ENCODE measurements at regions not wholly inside any gene's neighbourhood (a gene's known extent, or its start where the extent isn't known, plus 50 kb on each side); places are given as distances from the start of the nearest gene placed in this dataset.

- no peak overlapping the region for H3K27ac ChIP-seq
- CTCF ChIA-PET: no interaction called here
- no peak overlapping the region for H3K4me2 ChIP-seq
- TF ChIP-seq HOXB13 (CRISPR knock-in tag; IDR thresholded peaks at IDR 0.05; ENCODE audit: low read depth) (no peak), PBX3 (IDR thresholded peaks at IDR 0.05) (no peak)
- no peaks in the 10 kb centered on the region for H3K4me1 ChIP-seq
- WGBS (ENCODE audit: missing lambda C conversion rate): 72% methylated on average over 6 of the region's 6 CpGs
- H3K4me3 ChIP-seq: no peak overlapping the region
- no peaks in the 10 kb centered on the region for H3K9me3 ChIP-seq
- FAIRE-seq (no peak), DNase-seq (ENCODE audit: low read depth in 1 of 2, low spot score in 1 of 2) (no peak), ATAC-seq (no peak)
- POLR2A ChIA-PET: no interaction called here
These were observed 178.7 kb upstream of the CDH4 start for GRCh38 chr20:61073376-61073775.

- FAIRE-seq: no peak
- WGBS (ENCODE audit: missing lambda C conversion rate): 88% methylated on average over 3 of the region's 3 CpGs
- ChIA-PET POLR2A (no interaction called here), CTCF (interaction anchor here (0.9 to 2.3 kb wide), 2 partner anchors 31 to 146 kb away, joined by 3 to 9 read pairs; no protein-coding TSS in a partner anchor)
- no peak overlapping the region for H3K4me3 ChIP-seq
- no peak for ATAC-seq
- DNase-seq (ENCODE audit: low read depth in 1 of 2, low spot score in 1 of 2): no peak
- H3K4me1 ChIP-seq: no peaks in the 10 kb centered on the region
- TF ChIP-seq ZFP36 (IDR thresholded peaks at IDR 0.05; ENCODE audit: borderline replicate concordance, partially characterized antibody): no peak
- TF ChIP-seq POLR2A (IDR thresholded peaks at IDR 0.05; ENCODE audit: low read length): no peak
- no peak for TF ChIP-seq FOSL2 (IDR thresholded peaks at IDR 0.05)
- no peak for TF ChIP-seq FOSL2 (CRISPR knock-in tag; IDR thresholded peaks at IDR 0.05)
- TF ChIP-seq HOXB5 (CRISPR knock-in tag; IDR thresholded peaks at IDR 0.05): no peak
- TF ChIP-seq MAFK (IDR thresholded peaks at IDR 0.05; ENCODE audit: partially characterized antibody): no peak
- TF ChIP-seq RARB (CRISPR knock-in tag; IDR thresholded peaks at IDR 0.05): no peak
- TF ChIP-seq RNF2 (IDR thresholded peaks at IDR 0.05; ENCODE audit: borderline replicate concordance, low read depth): no peak
- no peak for TF ChIP-seq TP53 (CRISPR knock-in tag; IDR thresholded peaks at IDR 0.05)
- no peak for TF ChIP-seq EHMT2 (IDR thresholded peaks at IDR 0.05; ENCODE audit: low read depth)
- TF ChIP-seq PBX3 (IDR thresholded peaks at IDR 0.05): no peak
- no peak for TF ChIP-seq REST (IDR thresholded peaks at IDR 0.05)
- no peak for TF ChIP-seq PHF8 (IDR thresholded peaks at IDR 0.05; ENCODE audit: borderline replicate concordance, low read depth)
- no peak overlapping the region for H3K27ac ChIP-seq
- H3K4me2 ChIP-seq: no peak overlapping the region
- no peaks in the 10 kb centered on the region for H3K9me3 ChIP-seq
These were observed 169.3 kb upstream of the CDH4 start for GRCh38 chr20:61082720-61083119.

GRCh38 chr20:61083431-61083830, 168.6 kb upstream of the CDH4 start:
- Histone ChIP-seq H3K4me2 (no peak overlapping the region), H3K4me3 (no peak overlapping the region), H3K4me1 (no peaks in the 10 kb centered on the region), H3K9me3 (no peaks in the 10 kb centered on the region), H3K27ac (no peak overlapping the region)
- POLR2A ChIA-PET: no interaction called here
- DNase-seq (ENCODE audit: low read depth in 1 of 2, low spot score in 1 of 2): no peak
- TF ChIP-seq HMGXB4 (CRISPR knock-in tag; IDR thresholded peaks at IDR 0.05; ENCODE audit: borderline replicate concordance): no peak
- TF ChIP-seq SREBF2 (IDR thresholded peaks at IDR 0.05): no peak
- no peak for TF ChIP-seq RCOR1 (IDR thresholded peaks at IDR 0.05; ENCODE audit: low read depth, low read length)
- no peak for TF ChIP-seq MAZ (IDR thresholded peaks at IDR 0.05; ENCODE audit: borderline replicate concordance, low read depth, low read length)
- TF ChIP-seq EHF (CRISPR knock-in tag; IDR thresholded peaks at IDR 0.05): no peak
- TF ChIP-seq PBX3 (IDR thresholded peaks at IDR 0.05): no peak
- TF ChIP-seq HES2 (IDR thresholded peaks at IDR 0.05): no peak
- TF ChIP-seq ESRRA (IDR thresholded peaks at IDR 0.05; ENCODE audit: borderline replicate concordance, low read length): no peak
- TF ChIP-seq ZNF302 (CRISPR knock-in tag; IDR thresholded peaks at IDR 0.05): no peak
- TF ChIP-seq BHLHE40 (IDR thresholded peaks at IDR 0.05; ENCODE audit: low read depth, low read length): no peak
- no peak for TF ChIP-seq TP53 (CRISPR knock-in tag; IDR thresholded peaks at IDR 0.05)
- WGBS (ENCODE audit: missing lambda C conversion rate): 72% methylated on average over 3 of the region's 3 CpGs
- CTCF ChIA-PET: interaction anchor here (0.9 to 2.3 kb wide), 3 partner anchors 32 to 146 kb away, joined by 3 to 9 read pairs (median 3); no protein-coding TSS in a partner anchor
- no peak for FAIRE-seq
- ATAC-seq: no peak
